HCT116 (cell line): ENCODE measurements at regions not wholly inside any gene's neighbourhood (a gene's known extent, or its start where the extent isn't known, plus 50 kb on each side); places are given as distances from the start of the nearest gene placed in this dataset.

Experiments used
- ATAC-seq: fragments of 200-7000 bp; cut with Tn5 transposase; 2 replicates; pipeline ENCODE4 v1.9.1; 2020; ENCODE audit warnings: mild to moderate bottlenecking, moderate library complexity
- BruUV-seq: library from RNA; stranded (reverse); fragments of 400-500 nt; replicated peaks from 2 replicates; lab custom pipeline; 2021; lab: Mats Ljungman, UMichigan
- CTCF ChIA-PET: fragments of 300-600 bp; sonication (Branson Sonifier 250); formaldehyde crosslinking; loops from one replicate; lab custom pipeline; 2021; ENCODE audit warnings: antibody characterized with exemption; lab: Charles Lee
- POLR2A ChIA-PET: fragments of 300-600, 350-600 bp; sonication (Branson Sonifier 250); formaldehyde crosslinking; loops from one replicate; lab custom pipeline; 2021; ENCODE audit warnings: antibody characterized with exemption; lab: Charles Lee
- RAD21 ChIA-PET, 2 experiments: fragments of 300-600 bp; sonication (Branson Sonifier 250); formaldehyde crosslinking; loops; one replicate each; lab custom pipeline; 2023; ENCODE audit warnings: low total read pairs in 2 of 2; ENCODE audit not compliant: uncharacterized antibody in 2 of 2, unreplicated experiment in 2 of 2, low non-redundant PET in 1 of 2; lab: Charles Lee
- DNase-seq: peaks from one replicate; pipeline ENCODE4 v3.0.0-alpha.2; 2010; ENCODE audit warnings: low read depth, low spot score
- H2AFZ ChIP-seq: fragments of 200-600 bp; shearing (Covaris generic), sonication (generic); 2 replicates; pipeline ENCODE4 v1.6.1; 2017; ENCODE audit warnings: low read depth, mixed run types, mixed read lengths, antibody characterized with exemption, low read length; ENCODE audit not compliant: poor library complexity, severe bottlenecking
- H3K27ac ChIP-seq: 2 replicates; pipeline ENCODE4 v1.5.1; 2012; ENCODE audit warnings: low read depth, low read length
- H3K27me3 ChIP-seq: fragments of 200-600 bp; sonication (generic); 2 replicates; pipeline ENCODE4 v1.6.1; 2016; ENCODE audit warnings: mixed run types, low read length, mixed read lengths; ENCODE audit not compliant: insufficient read depth
- H3K36me3 ChIP-seq, 2 experiments: fragments of 200-500 bp in 1 of 2; fragments of 200-600 bp in 1 of 2; sonication (Bioruptor generic) in 1 of 2; sonication (generic) in 1 of 2; 2 replicates each; pipeline versions ENCODE4 v1.5.1 to v1.6.1; 2014 to 2016; ENCODE audit warnings: low read length in 2 of 2, inconsistent platforms in 1 of 2, mixed read lengths in 1 of 2, mixed run types in 1 of 2; ENCODE audit not compliant: insufficient read depth in 2 of 2, control insufficient read depth in 1 of 2
- H3K4me1 ChIP-seq, 2 experiments: fragments of 200-600 bp in 1 of 2; sonication (generic) in 1 of 2; 2 replicates each; pipeline versions ENCODE4 v1.5.1 to v1.6.1; 2012 to 2017; ENCODE audit warnings: low read length in 2 of 2, inconsistent platforms in 1 of 2, mild to moderate bottlenecking in 1 of 2, mixed read lengths in 1 of 2, mixed run types in 1 of 2, moderate library complexity in 1 of 2; ENCODE audit not compliant: insufficient read depth in 2 of 2, control insufficient read depth in 1 of 2
- H3K4me2 ChIP-seq: fragments of 200-600 bp; sonication (generic); 2 replicates; pipeline ENCODE4 v1.6.1; 2017; ENCODE audit warnings: mixed run types, low read length, mixed read lengths
- H3K4me3 ChIP-seq, 2 experiments: fragments of 200-600 bp in 1 of 2; sonication (generic) in 1 of 2; replicated peaks in 1 of 2; 2 replicates each; pipeline ENCODE4 v1.5.1; 2011 to 2016; ENCODE audit warnings: low read length in 2 of 2, control low read depth in 1 of 2, low read depth in 1 of 2, mild to moderate bottlenecking in 1 of 2, mixed read lengths in 1 of 2, mixed run types in 1 of 2
- H3K79me2 ChIP-seq: fragments of 200-600 bp; sonication (generic); 2 replicates; pipeline ENCODE4 v1.6.1; 2017; ENCODE audit warnings: mild to moderate bottlenecking, mixed run types, low read length, moderate library complexity, mixed read lengths; ENCODE audit not compliant: insufficient read depth
- H3K9ac ChIP-seq: fragments of 200-600 bp; sonication (generic); 2 replicates; pipeline ENCODE4 v1.6.1; 2016; ENCODE audit warnings: low read length, mixed read lengths
- H3K9me2 ChIP-seq: fragments of 200-600 bp; sonication (generic), shearing (Covaris generic); 2 replicates; pipeline ENCODE4 v1.6.1; 2017; ENCODE audit warnings: mixed run types, mild to moderate bottlenecking, moderate library complexity; ENCODE audit not compliant: insufficient read depth
- H3K9me3 ChIP-seq, 2 experiments: fragments of 200-500 bp in 1 of 2; fragments of 200-600 bp in 1 of 2; sonication (Bioruptor generic) in 1 of 2; sonication (generic) in 1 of 2; 2 replicates each; pipeline ENCODE4 v1.6.1; 2014 to 2017; ENCODE audit warnings: low read length in 2 of 2, mixed read lengths in 2 of 2, inconsistent platforms in 1 of 2, low read depth in 1 of 2, mild to moderate bottlenecking in 1 of 2, mixed run types in 1 of 2, moderate library complexity in 1 of 2; ENCODE audit not compliant: control insufficient read depth in 1 of 2, insufficient read depth in 1 of 2
- H4K20me1 ChIP-seq: fragments of 200-600 bp; sonication (generic), shearing (Covaris generic); 2 replicates; pipeline ENCODE4 v1.6.1; 2017; ENCODE audit warnings: mixed run types, mild to moderate bottlenecking, moderate library complexity; ENCODE audit not compliant: insufficient read depth
- ATF3 ChIP-seq: IDR thresholded peaks from 2 replicates; pipeline ENCODE4 v1.6.1; 2012
- CBX3 ChIP-seq: IDR thresholded peaks from 2 replicates; pipeline ENCODE4 v1.6.1; 2012; ENCODE audit warnings: low read depth
- CEBPB ChIP-seq: IDR thresholded peaks from 2 replicates; pipeline ENCODE4 v1.6.1; 2012; ENCODE audit warnings: low read depth
- EGR1 ChIP-seq: IDR thresholded peaks from 2 replicates; pipeline ENCODE4 v1.6.1; 2012; ENCODE audit warnings: low read depth
- ELF1 ChIP-seq: IDR thresholded peaks from 2 replicates; pipeline ENCODE4 v1.6.1; 2012; ENCODE audit warnings: low read depth, borderline replicate concordance
- EZH2 ChIP-seq: fragments of 200-600 bp; sonication (generic); IDR thresholded peaks from 2 replicates; pipeline ENCODE4 v1.6.1; 2017; ENCODE audit warnings: antibody characterized with exemption, mixed run types
- EZH2phosphoT487 ChIP-seq: fragments of 200-600 bp; IDR thresholded peaks from 2 replicates; pipeline ENCODE4 v1.6.1; 2018; ENCODE audit warnings: antibody characterized with exemption, borderline replicate concordance
- JUND ChIP-seq: IDR thresholded peaks from 2 replicates; pipeline ENCODE4 v1.6.1; 2012
- POLR2A ChIP-seq: IDR thresholded peaks from 2 replicates; pipeline ENCODE4 v1.7.0; 2011; ENCODE audit warnings: borderline replicate concordance; ENCODE audit not compliant: insufficient read depth, insufficient read length; ENCODE audit errors: extremely low read depth
- REST ChIP-seq: IDR thresholded peaks from 2 replicates; pipeline ENCODE4 v1.6.1; 2012; ENCODE audit warnings: low read depth
- SP1 ChIP-seq: IDR thresholded peaks from 2 replicates; pipeline ENCODE4 v1.6.1; 2012; ENCODE audit warnings: low read depth
- ZBTB33 ChIP-seq: IDR thresholded peaks from 2 replicates; pipeline ENCODE4 v1.6.1; 2011; ENCODE audit warnings: mild to moderate bottlenecking, low read length, moderate library complexity; ENCODE audit not compliant: insufficient replicate concordance; ENCODE audit errors: extremely low read depth
- intact Hi-C: fragments of 100-400 bp; cut with micrococcal nuclease; formaldehyde crosslinking; loops from 2 replicates; pipeline ENCODE4 v1.10.0; 2022

GRCh38 chr11:104476454-104476853, 312.5 kb upstream of the PDGFD start:
- no peak overlapping the region for H2AFZ ChIP-seq
- no peaks in the 10 kb centered on the region for H3K9me2 ChIP-seq
- H3K9me3 ChIP-seq: no peaks in the 10 kb centered on the region
- H4K20me1 ChIP-seq: no peaks in the 10 kb centered on the region
- H3K36me3 ChIP-seq: no peaks in the 10 kb centered on the region
- H3K4me2 ChIP-seq: no peak overlapping the region
- no peaks in the 10 kb centered on the region for H3K4me1 ChIP-seq
- ChIA-PET CTCF (no interaction called here), RAD21 (no interaction called here), POLR2A (no interaction called here)
- no peaks in the 10 kb centered on the region for H3K27me3 ChIP-seq
- H3K4me3 ChIP-seq: no peak overlapping the region
- H3K79me2 ChIP-seq: no peaks in the 10 kb centered on the region
- DNase-seq: no peak
- H3K27ac ChIP-seq: no peak overlapping the region
- no TSS peak for BruUV-seq
- H3K9ac ChIP-seq: no peak overlapping the region
- intact Hi-C loops: no loop called here
- no peak for ATAC-seq
- no peak for TF ChIP-seq EZH2phosphoT487
- TF ChIP-seq REST: no peak
- TF ChIP-seq, all 23 proteins: peak for 0

GRCh38 chr11:104467404-104467803, 303.5 kb upstream of the PDGFD start:
- Histone ChIP-seq H2AFZ (no peak overlapping the region), H3K9me2 (no peaks in the 10 kb centered on the region), H3K27me3 (no peaks in the 10 kb centered on the region), H3K4me3 (no peak overlapping the region), H3K36me3 (no peaks in the 10 kb centered on the region), H4K20me1 (no peaks in the 10 kb centered on the region), H3K4me2 (no peak overlapping the region), H3K79me2 (no peaks in the 10 kb centered on the region), H3K9me3 (no peaks in the 10 kb centered on the region), H3K4me1 (no peaks in the 10 kb centered on the region), H3K9ac (no peak overlapping the region), H3K27ac (no peak overlapping the region)
- ChIA-PET RAD21 (no interaction called here), POLR2A (no interaction called here), CTCF (no interaction called here)
- DNase-seq (no peak), ATAC-seq (no peak)
- intact Hi-C loops: no loop called here
- no TSS peak for BruUV-seq
- no peak for TF ChIP-seq JUND
- TF ChIP-seq CBX3: no peak
- TF ChIP-seq REST: no peak
- TF ChIP-seq EGR1: no peak
- no peak for TF ChIP-seq EZH2
- no peak for TF ChIP-seq SP1
- no peak for TF ChIP-seq ZBTB33
- TF ChIP-seq POLR2A: no peak
- TF ChIP-seq ATF3: no peak
- no peak for TF ChIP-seq CEBPB
- TF ChIP-seq ELF1: no peak
